GM12875 (cell line): ENCODE measurements at regions not wholly inside any gene's neighbourhood (a gene's known extent, or its start where the extent isn't known, plus 50 kb on each side); places are given as distances from the start of the nearest gene placed in this dataset.
"Not testable (repeated sequence)": the region's sequence is repeated elsewhere in the genome, so short reads cannot be mapped to it uniquely, and the experiment has no call there.

Source experiments
- H3K4me3 ChIP-seq: one replicate; pipeline ENCODE4 v1.5.1; 2011; ENCODE audit warnings: low read depth, low read length, control low read depth
- CTCF ChIP-seq: IDR thresholded peaks from 2 replicates; pipeline ENCODE4 v1.5.1; 2011; ENCODE audit warnings: low read depth, mild to moderate bottlenecking, control low read depth, inconsistent platforms, low read length, moderate library complexity, borderline replicate concordance; ENCODE audit not compliant: insufficient read depth

GRCh38 chr5:106072208-106072607 is 1598.5 kb downstream of the EFNA5 start:
- no peak for TF ChIP-seq CTCF

GRCh38 chr5:106047341-106047740 is 1623.4 kb downstream of the EFNA5 start:
- H3K4me3 ChIP-seq = no peak overlapping the region
- no peak for TF ChIP-seq CTCF

More at GRCh38 chr5:106072208-106072607, 1598.5 kb downstream of the EFNA5 start:
- H3K4me3 ChIP-seq = no peak overlapping the region

DNA sequence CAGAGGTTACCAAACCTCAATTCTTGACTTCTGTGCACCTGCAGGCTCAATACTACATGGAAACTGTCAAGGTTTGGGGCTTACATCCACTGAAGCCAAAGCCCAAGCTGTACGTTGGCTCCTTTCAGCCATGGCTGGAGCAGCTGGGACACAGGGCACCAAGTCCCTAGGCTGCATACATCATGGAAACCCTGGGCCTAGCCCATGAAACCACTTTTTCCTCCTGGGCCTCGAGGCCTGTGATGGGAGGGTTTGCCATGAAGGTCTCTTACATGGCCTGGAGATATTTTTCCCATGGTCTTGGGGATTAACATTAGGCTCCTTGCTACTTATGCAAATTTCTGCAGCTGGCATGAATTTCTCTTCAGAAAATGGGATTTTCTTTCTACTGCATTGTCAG is 1638.7 kb downstream of the EFNA5 start:
- not testable (repeated sequence) for H3K4me3 ChIP-seq

GRCh38 chr5:106028314-106028713 is 1642.4 kb downstream of the EFNA5 start:
- no peak overlapping the region for H3K4me3 ChIP-seq
- TF ChIP-seq CTCF = no peak

DNA sequence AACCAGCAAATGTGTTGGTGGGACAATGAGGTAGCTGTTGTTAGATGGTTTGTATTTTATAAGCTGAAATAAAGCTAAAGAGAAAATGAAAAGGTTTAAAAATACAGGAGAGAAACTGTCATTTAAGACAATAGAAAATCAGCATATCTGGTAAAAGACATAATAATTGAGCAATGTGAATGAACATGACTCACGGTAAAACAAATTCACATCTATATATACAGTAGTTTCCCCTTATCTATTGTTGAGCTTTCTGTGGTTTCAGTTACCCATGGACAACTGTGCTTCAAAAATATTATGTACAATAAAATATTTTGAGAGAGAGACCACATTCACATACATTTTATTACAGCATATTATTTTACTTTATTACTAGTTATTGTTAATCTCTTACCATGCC is 1649.8 kb downstream of the EFNA5 start:
- no peak overlapping the region for H3K4me3 ChIP-seq
- TF ChIP-seq CTCF = no peak

- TF ChIP-seq CTCF = no peak
- no peak overlapping the region for H3K4me3 ChIP-seq
Measured at GRCh38 chr5:106019261-106019660, 1651.5 kb downstream of the EFNA5 start.

- no peak for TF ChIP-seq CTCF
- no peak overlapping the region for H3K4me3 ChIP-seq
Measured at GRCh38 chr5:106017243-106017857, 1653.4 kb downstream of the EFNA5 start.

- H3K4me3 ChIP-seq = no peak overlapping the region
- TF ChIP-seq CTCF = no peak
Measured at GRCh38 chr5:106014262-106014661, 1656.5 kb downstream of the EFNA5 start.
